ENCODE measurements at regions not wholly inside any gene's neighbourhood (a gene's known extent, or its start where the extent isn't known, plus 50 kb on each side); places are given as distances from the start of the nearest gene placed in this dataset.

GRCh38 chr22:49090061-49090852 lies 737.4 kb downstream of the BRD1 start:
- no peaks in the 10 kb centered on the region for H3K27me3 Mint-ChIP-seq
- ChIA-PET CTCF (interaction anchor here (0.6 kb wide), 1 partner anchor 272 kb away, joined by 3 read pairs; no protein-coding TSS in a partner anchor), POLR2A (no interaction called here)
- H3K27ac Mint-ChIP-seq, result no peak overlapping the region
- no peaks in the 10 kb centered on the region for H3K36me3 Mint-ChIP-seq (ENCODE audit: low read depth)
- DNase-seq, result no peak
- H3K4me3 Mint-ChIP-seq, result no peak overlapping the region
- H3K4me1 Mint-ChIP-seq, result no peaks in the 10 kb centered on the region
- H3K9me3 Mint-ChIP-seq, result no peaks in the 10 kb centered on the region

GRCh38 chr22:49088801-49089791 lies 738.6 kb downstream of the BRD1 start:
- Mint-ChIP-seq H3K36me3 (ENCODE audit: low read depth) (no peaks in the 10 kb centered on the region), H3K4me3 (no peak overlapping the region), H3K4me1 (no peaks in the 10 kb centered on the region), H3K27me3 (no peaks in the 10 kb centered on the region), H3K9me3 (no peaks in the 10 kb centered on the region), H3K27ac (no peak overlapping the region)
- POLR2A ChIA-PET, result no interaction called here
- CTCF ChIA-PET, result no interaction called here
- DNase-seq, result no peak

DNA sequence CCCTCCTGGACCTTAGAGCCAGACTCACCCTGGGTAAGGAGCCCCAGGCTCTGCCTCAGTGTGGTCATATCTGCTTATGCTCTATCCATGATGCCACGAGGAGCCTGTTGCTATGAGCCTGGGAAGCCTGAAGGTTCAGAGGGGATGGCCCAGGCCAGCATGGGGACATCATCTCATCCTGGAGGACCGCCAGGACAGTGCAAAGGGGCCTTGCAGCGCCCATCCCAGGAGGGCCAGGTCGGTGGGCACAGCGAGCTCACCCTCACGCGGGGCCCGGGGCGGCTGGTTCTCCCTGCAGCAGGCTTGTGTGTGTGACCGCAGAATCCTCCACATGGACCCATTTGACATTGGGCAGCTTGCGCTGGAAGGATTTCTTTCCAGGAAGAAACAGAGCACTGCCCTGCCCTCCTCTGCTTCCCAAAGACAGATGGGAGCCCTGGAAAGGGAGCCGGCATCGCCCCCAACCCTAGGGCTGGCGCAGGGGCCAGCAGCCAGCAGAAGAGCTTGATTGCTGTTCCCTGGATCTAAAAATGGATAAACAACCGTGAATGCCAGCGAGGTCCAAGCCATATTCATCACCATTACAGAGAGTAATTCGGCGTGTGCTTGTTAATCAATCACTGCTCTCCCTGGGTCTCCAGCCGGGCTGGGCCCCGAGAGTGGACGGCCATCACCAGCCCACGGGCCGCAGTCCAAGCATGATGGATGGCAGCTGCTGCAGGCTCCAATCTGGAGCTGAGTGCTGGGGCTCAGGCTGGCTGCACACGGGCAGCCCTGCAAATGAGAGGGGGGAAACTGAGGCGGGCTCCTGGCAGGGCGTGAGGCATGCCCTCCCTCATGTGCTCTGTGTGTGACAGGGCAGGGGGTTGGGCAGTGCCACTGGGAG lies 739.7 kb downstream of the BRD1 start:
- POLR2A ChIA-PET, result no interaction called here
- Mint-ChIP-seq H3K36me3 (ENCODE audit: low read depth) (no peaks in the 10 kb centered on the region), H3K4me1 (no peaks in the 10 kb centered on the region), H3K27me3 (no peaks in the 10 kb centered on the region), H3K27ac (no peak overlapping the region), H3K4me3 (no peak overlapping the region), H3K9me3 (no peaks in the 10 kb centered on the region)
- no peak for DNase-seq
- CTCF ChIA-PET, result no interaction called here

- no peaks in the 10 kb centered on the region for H3K27me3 Mint-ChIP-seq
- H3K4me3 Mint-ChIP-seq, result no peak overlapping the region
- ChIA-PET POLR2A (no interaction called here), CTCF (no interaction called here)
- H3K27ac Mint-ChIP-seq, result no peak overlapping the region
- no peaks in the 10 kb centered on the region for H3K4me1 Mint-ChIP-seq
- no peaks in the 10 kb centered on the region for H3K9me3 Mint-ChIP-seq
- no peaks in the 10 kb centered on the region for H3K36me3 Mint-ChIP-seq (ENCODE audit: low read depth)
- no peak for DNase-seq
Observed at GRCh38 chr22:49087198-49087597, 740.5 kb downstream of the BRD1 start.

DNA sequence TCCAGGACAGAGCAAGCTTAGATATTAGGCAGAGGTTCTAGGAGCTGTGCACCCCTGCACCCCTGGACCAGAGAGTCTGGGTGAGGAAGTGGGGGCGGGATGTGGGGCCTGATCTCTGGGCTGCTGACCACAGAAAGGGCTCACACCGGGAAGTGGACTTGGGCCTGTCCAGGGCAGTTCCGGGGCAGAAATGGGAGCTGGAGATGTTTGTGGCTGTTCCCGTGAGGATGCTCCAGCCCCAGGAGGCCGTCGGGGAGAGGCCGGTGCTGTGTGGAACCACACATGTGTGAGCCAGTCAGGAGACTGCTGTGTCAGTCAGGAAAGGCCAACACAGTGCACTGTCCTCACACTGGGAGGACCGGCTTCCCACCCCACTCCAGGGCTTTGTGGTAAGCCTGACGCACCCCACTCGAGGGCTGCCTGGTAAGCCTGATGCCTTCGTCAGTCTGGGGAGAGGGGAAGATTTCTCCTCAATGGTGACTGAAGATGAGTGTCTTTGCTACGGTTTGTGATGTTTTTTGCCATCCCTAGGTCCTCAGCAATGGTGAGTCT lies 741.0 kb downstream of the BRD1 start:
- CTCF ChIA-PET, result no interaction called here
- no peaks in the 10 kb centered on the region for H3K9me3 Mint-ChIP-seq
- H3K4me3 Mint-ChIP-seq, result no peak overlapping the region
- H3K36me3 Mint-ChIP-seq (ENCODE audit: low read depth), result no peaks in the 10 kb centered on the region
- H3K4me1 Mint-ChIP-seq, result no peaks in the 10 kb centered on the region
- no peaks in the 10 kb centered on the region for H3K27me3 Mint-ChIP-seq
- no peak for DNase-seq
- POLR2A ChIA-PET, result no interaction called here
- no peak overlapping the region for H3K27ac Mint-ChIP-seq

GRCh38 chr22:49086181-49086580 lies 741.5 kb downstream of the BRD1 start:
- H3K36me3 Mint-ChIP-seq (ENCODE audit: low read depth), result no peaks in the 10 kb centered on the region
- H3K27me3 Mint-ChIP-seq, result no peaks in the 10 kb centered on the region
- H3K9me3 Mint-ChIP-seq, result no peaks in the 10 kb centered on the region
- no peak for DNase-seq
- ChIA-PET CTCF (no interaction called here), POLR2A (no interaction called here)
- no peak overlapping the region for H3K4me3 Mint-ChIP-seq
- H3K27ac Mint-ChIP-seq, result no peak overlapping the region
- no peaks in the 10 kb centered on the region for H3K4me1 Mint-ChIP-seq

- ChIA-PET CTCF (no interaction called here), POLR2A (no interaction called here)
- Mint-ChIP-seq H3K4me1 (no peaks in the 10 kb centered on the region), H3K36me3 (ENCODE audit: low read depth) (no peaks in the 10 kb centered on the region), H3K27ac (no peak overlapping the region), H3K9me3 (no peaks in the 10 kb centered on the region), H3K4me3 (no peak overlapping the region), H3K27me3 (no peaks in the 10 kb centered on the region)
- no peak for DNase-seq
Observed at GRCh38 chr22:49084206-49084605, 743.5 kb downstream of the BRD1 start.

- no peak for DNase-seq
- Mint-ChIP-seq H3K36me3 (ENCODE audit: low read depth) (no peaks in the 10 kb centered on the region), H3K27me3 (no peaks in the 10 kb centered on the region), H3K27ac (no peak overlapping the region), H3K9me3 (no peaks in the 10 kb centered on the region), H3K4me3 (no peak overlapping the region), H3K4me1 (no peaks in the 10 kb centered on the region)
- ChIA-PET CTCF (no interaction called here), POLR2A (no interaction called here)
Observed at GRCh38 chr22:49083607-49084006, 744.1 kb downstream of the BRD1 start.

- POLR2A ChIA-PET, result no interaction called here
- H3K27me3 Mint-ChIP-seq, result no peaks in the 10 kb centered on the region
Observed at GRCh38 chr22:49082451-49082850, 745.2 kb downstream of the BRD1 start.

DNA sequence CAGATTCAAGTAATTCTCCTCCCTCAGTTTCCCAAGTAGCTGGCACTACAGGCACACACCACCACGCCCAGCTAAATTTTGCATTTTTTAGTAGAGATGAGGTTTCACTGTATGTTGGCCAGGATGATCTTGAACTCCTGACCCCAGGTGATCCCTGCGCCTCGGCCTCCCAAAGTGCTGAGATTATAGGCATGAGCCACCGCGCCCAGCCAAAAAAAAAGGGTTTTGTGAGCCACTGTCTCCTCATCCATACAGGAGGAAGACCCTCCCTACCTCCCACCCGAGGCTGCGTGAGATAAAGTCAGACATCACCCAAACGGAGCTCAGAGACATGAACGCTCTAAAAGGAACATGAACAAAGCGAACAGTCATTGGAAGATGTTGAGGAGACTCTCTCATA lies 745.7 kb downstream of the BRD1 start:
- Mint-ChIP-seq H3K27ac (no peak overlapping the region), H3K27me3 (no peaks in the 10 kb centered on the region), H3K36me3 (ENCODE audit: low read depth) (no peaks in the 10 kb centered on the region), H3K4me1 (no peaks in the 10 kb centered on the region), H3K9me3 (no peaks in the 10 kb centered on the region), H3K4me3 (no peak overlapping the region)
- CTCF ChIA-PET, result no interaction called here
- DNase-seq, result no peak
- POLR2A ChIA-PET, result no interaction called here

More at GRCh38 chr22:49082451-49082850, 745.2 kb downstream of the BRD1 start:
- Mint-ChIP-seq H3K4me3 (no peak overlapping the region), H3K9me3 (no peaks in the 10 kb centered on the region), H3K27ac (no peak overlapping the region), H3K36me3 (ENCODE audit: low read depth) (no peaks in the 10 kb centered on the region), H3K4me1 (no peaks in the 10 kb centered on the region)
- CTCF ChIA-PET, result no interaction called here
- DNase-seq, result no peak

DNA sequence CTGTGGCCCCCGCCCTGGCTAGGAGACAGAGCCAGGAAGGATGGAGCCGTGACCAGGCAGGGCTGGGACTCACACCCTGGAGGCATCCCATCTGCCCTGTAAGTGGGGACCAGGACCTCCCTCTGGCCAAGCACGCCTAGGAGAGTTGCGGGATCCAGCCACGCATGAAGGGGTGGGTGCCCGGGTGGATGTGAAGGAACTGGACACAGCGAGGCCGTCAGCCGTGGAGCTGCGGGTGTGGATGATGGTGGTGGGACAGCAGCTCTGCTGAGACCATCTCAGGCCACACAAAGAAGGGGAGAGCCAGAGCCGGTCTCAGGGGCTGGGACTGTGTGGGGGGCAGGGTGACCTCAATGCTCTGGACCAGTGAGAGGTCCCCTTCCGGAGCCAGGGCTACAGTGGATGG lies 746.4 kb downstream of the BRD1 start:
- Mint-ChIP-seq H3K27me3 (no peaks in the 10 kb centered on the region), H3K9me3 (no peaks in the 10 kb centered on the region), H3K36me3 (ENCODE audit: low read depth) (no peaks in the 10 kb centered on the region), H3K4me1 (no peaks in the 10 kb centered on the region), H3K4me3 (no peak overlapping the region), H3K27ac (no peak overlapping the region)
- DNase-seq, result no peak
- ChIA-PET POLR2A (no interaction called here), CTCF (no interaction called here)

DNA sequence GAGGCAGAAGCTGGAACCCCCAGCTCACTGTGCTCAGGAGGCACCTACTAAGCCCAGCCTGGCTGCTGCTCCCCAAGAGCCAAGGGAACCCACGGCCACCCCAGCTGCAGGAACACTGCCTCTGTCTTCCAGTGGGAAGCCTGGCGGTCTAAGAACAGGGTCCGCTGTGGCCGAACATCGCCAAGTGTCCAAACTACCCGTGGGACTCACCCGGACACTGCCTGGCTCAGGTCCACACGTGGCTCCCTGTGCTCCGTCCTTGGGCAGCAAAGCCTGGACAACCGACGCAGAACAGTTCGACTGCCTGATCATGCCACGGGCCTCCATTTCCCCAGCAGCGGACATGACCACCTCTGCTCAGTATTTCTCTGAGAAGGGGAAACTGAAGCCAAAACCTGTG lies 747.0 kb downstream of the BRD1 start:
- no peaks in the 10 kb centered on the region for H3K4me1 Mint-ChIP-seq
- no peak for DNase-seq
- CTCF ChIA-PET, result no interaction called here
- H3K4me3 Mint-ChIP-seq, result no peak overlapping the region
- H3K27me3 Mint-ChIP-seq, result no peaks in the 10 kb centered on the region
- H3K27ac Mint-ChIP-seq, result no peak overlapping the region
- H3K36me3 Mint-ChIP-seq (ENCODE audit: low read depth), result no peaks in the 10 kb centered on the region
- POLR2A ChIA-PET, result no interaction called here
- no peaks in the 10 kb centered on the region for H3K9me3 Mint-ChIP-seq

Measured in activated CD4-positive, alpha-beta T cell treated with anti-CD3 and anti-CD28 coated beads, Interleukin-2, amount 10 ng/mL, durations not matched to agents 7 days and 5 days (primary cell).